Vagina (tissue), 2 donors: ENCODE measurements at regions not wholly inside any gene's neighbourhood (a gene's known extent, or its start where the extent isn't known, plus 50 kb on each side); places are given as distances from the start of the nearest gene placed in this dataset.

ENCODE experiments used
- DNase-seq, 2 donors: peaks; one replicate each; pipeline ENCODE4 v3.0.0-alpha.2; 2017; ENCODE audit errors: extremely low spot score in 2 of 2
- H3K27ac ChIP-seq: fragments of 200-600 bp; sonication (generic); one replicate; pipeline ENCODE4 v1.5.1; 2019
- H3K27me3 ChIP-seq: fragments of 200-600 bp; sonication (generic); one replicate; pipeline ENCODE4 v1.5.1; 2019
- H3K36me3 ChIP-seq, 2 donors: fragments of 200-600 bp; sonication (generic); one replicate each; pipeline ENCODE4 v1.5.1; 2017 to 2019
- H3K4me1 ChIP-seq: fragments of 200-600 bp; sonication (generic); one replicate; pipeline ENCODE4 v1.5.1; 2019
- H3K4me3 ChIP-seq, 2 donors: fragments of 200-600 bp; sonication (generic); 1 replicate in 1 of 2; 2 replicates in 1 of 2; pipeline ENCODE4 v1.5.1; 2016 to 2019
- H3K9me3 ChIP-seq: fragments of 200-600 bp; sonication (generic); one replicate; pipeline ENCODE4 v1.5.1; 2019
- CTCF ChIP-seq, 3 experiments: fragments of 450-650 bp in 2 of 3; fragments of 200-600 bp in 1 of 3; sonication (generic) in 1 of 3; IDR thresholded peaks; one replicate each; pipeline ENCODE4 v1.5.1; 2017 to 2019; ENCODE audit warnings: antibody characterized with exemption in 3 of 3, mild to moderate bottlenecking in 2 of 3, moderate library complexity in 2 of 3
- POLR2A ChIP-seq, 2 donors: fragments of 450-650 bp; IDR thresholded peaks; one replicate each; pipeline ENCODE4 v1.6.1; 2017; ENCODE audit warnings: antibody characterized with exemption in 2 of 2, mild to moderate bottlenecking in 2 of 2, moderate library complexity in 2 of 2
- POLR2AphosphoS5 ChIP-seq, 2 donors: sonication (generic); formaldehyde crosslinking; IDR thresholded peaks; one replicate each; pipeline ENCODE4 v1.9.0; 2017; ENCODE audit warnings: antibody characterized with exemption in 2 of 2, mild to moderate bottlenecking in 2 of 2, low read depth in 1 of 2; ENCODE audit not compliant: insufficient read depth in 1 of 2
- intact Hi-C: fragments of 100-400 bp; cut with DNase I; formaldehyde crosslinking; loops from one replicate; pipeline ENCODE4 v1.15.1; 2023

- TF ChIP-seq POLR2A (IDR thresholded peaks at IDR 0.05) (no peak), POLR2AphosphoS5 (IDR thresholded peaks at IDR 0.05; ENCODE audit: insufficient read depth in 1 of 2, low read depth in 1 of 2) (no peak), CTCF (IDR thresholded peaks at IDR 0.05) (no peak)
- peaks cover 5% of the 10 kb centered on the region for H3K4me1 ChIP-seq
- H3K9me3 ChIP-seq: no peaks in the 10 kb centered on the region
- intact Hi-C loops: loop anchor here (10.0 kb wide), 1 partner anchor 1545 kb away; no protein-coding TSS in a partner anchor
- H3K4me3 ChIP-seq: no peak overlapping the region
- no peak overlapping the region for H3K27ac ChIP-seq
- H3K36me3 ChIP-seq: no peaks in the 10 kb centered on the region
- DNase-seq: no peak
- H3K27me3 ChIP-seq: no peaks in the 10 kb centered on the region
Measured at GRCh38 chr19:30679789-30680188, 307.6 kb downstream of the ZNF536 start.

GRCh38 chr19:30679153-30679702, 307.0 kb downstream of the ZNF536 start:
- H3K4me1 ChIP-seq: peaks cover 5% of the 10 kb centered on the region
- intact Hi-C loops: no loop called here
- H3K36me3 ChIP-seq: no peaks in the 10 kb centered on the region
- no peaks in the 10 kb centered on the region for H3K9me3 ChIP-seq
- no peak overlapping the region for H3K4me3 ChIP-seq
- H3K27ac ChIP-seq: no peak overlapping the region
- TF ChIP-seq POLR2A (IDR thresholded peaks at IDR 0.05) (no peak), POLR2AphosphoS5 (IDR thresholded peaks at IDR 0.05; ENCODE audit: insufficient read depth in 1 of 2, low read depth in 1 of 2) (no peak), CTCF (IDR thresholded peaks at IDR 0.05) (no peak)
- DNase-seq: no peak
- no peaks in the 10 kb centered on the region for H3K27me3 ChIP-seq

- Histone ChIP-seq H3K9me3 (no peaks in the 10 kb centered on the region), H3K36me3 (no peaks in the 10 kb centered on the region), H3K4me1 (peaks cover 5% of the 10 kb centered on the region), H3K27me3 (no peaks in the 10 kb centered on the region), H3K27ac (no peak overlapping the region), H3K4me3 (no peak overlapping the region)
- intact Hi-C loops: no loop called here
- DNase-seq: no peak
- TF ChIP-seq POLR2AphosphoS5 (IDR thresholded peaks at IDR 0.05; ENCODE audit: insufficient read depth in 1 of 2, low read depth in 1 of 2) (no peak), CTCF (IDR thresholded peaks at IDR 0.05) (no peak), POLR2A (IDR thresholded peaks at IDR 0.05) (no peak)
Measured at GRCh38 chr19:30678168-30678567, 306.0 kb downstream of the ZNF536 start.

GRCh38 chr19:30677702-30678101, 305.5 kb downstream of the ZNF536 start:
- Histone ChIP-seq H3K27ac (no peak overlapping the region), H3K4me1 (peaks cover 5% of the 10 kb centered on the region), H3K9me3 (no peaks in the 10 kb centered on the region), H3K4me3 (no peak overlapping the region), H3K36me3 (no peaks in the 10 kb centered on the region), H3K27me3 (no peaks in the 10 kb centered on the region)
- intact Hi-C loops: no loop called here
- TF ChIP-seq POLR2AphosphoS5 (IDR thresholded peaks at IDR 0.05; ENCODE audit: insufficient read depth in 1 of 2, low read depth in 1 of 2): no peak
- no peak for TF ChIP-seq POLR2A (IDR thresholded peaks at IDR 0.05)
- no peak for TF ChIP-seq CTCF (IDR thresholded peaks at IDR 0.05)
- DNase-seq: no peak

- H3K36me3 ChIP-seq: no peaks in the 10 kb centered on the region
- TF ChIP-seq CTCF (IDR thresholded peaks at IDR 0.05): no peak
- no peak for TF ChIP-seq POLR2AphosphoS5 (IDR thresholded peaks at IDR 0.05; ENCODE audit: insufficient read depth in 1 of 2, low read depth in 1 of 2)
- no peak for TF ChIP-seq POLR2A (IDR thresholded peaks at IDR 0.05)
- no peaks in the 10 kb centered on the region for H3K9me3 ChIP-seq
- DNase-seq: no peak
- no peaks in the 10 kb centered on the region for H3K4me1 ChIP-seq
- intact Hi-C loops: no loop called here
- H3K27me3 ChIP-seq: no peaks in the 10 kb centered on the region
- no peak overlapping the region for H3K4me3 ChIP-seq
- H3K27ac ChIP-seq: no peak overlapping the region
Measured at GRCh38 chr19:30676990-30677679, 305.0 kb downstream of the ZNF536 start.
